HG02870 (cell line): ENCODE measurements at regions not wholly inside any gene's neighbourhood (a gene's known extent, or its start where the extent isn't known, plus 50 kb on each side); places are given as distances from the start of the nearest gene placed in this dataset.

ENCODE experiments used
- ATAC-seq: cut with Tn5 transposase; IDR thresholded peaks from one replicate; pipeline ENCODE4 v1.9.1; 2021; ENCODE audit warnings: mild to moderate bottlenecking, moderate library complexity; ENCODE audit not compliant: unreplicated experiment

DNA sequence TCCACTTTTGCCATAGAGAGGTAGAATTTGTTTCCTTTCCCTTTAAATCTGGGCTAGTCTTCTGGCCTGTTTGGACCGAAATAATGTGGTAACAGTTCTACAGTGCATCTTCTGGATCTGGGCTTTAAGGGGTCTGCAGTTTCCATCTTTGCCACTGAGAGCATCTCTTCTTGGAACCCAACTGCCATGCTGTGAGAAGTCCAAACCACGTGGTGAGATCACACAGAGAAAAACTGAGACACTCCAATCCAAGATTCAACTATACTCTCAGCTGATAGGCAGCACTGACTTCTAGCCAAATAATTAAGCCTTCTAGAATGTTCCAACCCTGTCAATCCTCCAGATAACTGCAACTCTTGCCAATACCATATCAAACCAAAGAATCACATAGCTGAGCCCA, 261.1 kb downstream of the INSIG2 start:
- no peak for ATAC-seq

DNA sequence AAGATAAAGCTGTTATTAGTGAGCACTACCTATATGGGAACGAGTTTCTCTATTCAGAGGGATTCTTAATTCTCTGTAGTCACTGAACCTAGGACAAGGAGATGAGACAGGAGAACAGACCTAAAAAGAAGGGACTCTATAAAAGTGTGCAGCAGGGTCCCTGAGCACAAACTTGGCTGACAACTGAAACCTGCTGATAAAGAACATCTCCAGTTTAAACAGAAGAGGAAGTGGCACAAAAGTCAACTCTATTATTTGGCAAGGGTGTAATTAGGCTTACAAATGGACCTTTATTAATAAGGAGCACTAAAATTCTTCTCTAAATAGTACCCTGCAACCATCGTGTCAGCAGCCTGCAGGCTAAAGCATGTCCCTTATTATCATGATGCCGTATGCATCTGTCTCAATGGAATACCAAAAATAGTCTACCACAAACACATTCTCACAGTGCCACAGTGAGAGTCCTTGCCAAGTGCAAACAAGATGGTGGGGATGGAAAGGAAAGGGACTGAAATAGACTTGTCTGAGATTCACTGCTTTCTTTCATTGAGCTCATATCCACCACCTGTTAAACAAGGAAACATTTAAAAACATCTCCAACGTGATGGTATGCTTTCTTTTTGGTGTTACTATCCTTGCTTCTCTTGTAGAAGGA, 260.2 kb downstream of the INSIG2 start:
- no peak for ATAC-seq

DNA sequence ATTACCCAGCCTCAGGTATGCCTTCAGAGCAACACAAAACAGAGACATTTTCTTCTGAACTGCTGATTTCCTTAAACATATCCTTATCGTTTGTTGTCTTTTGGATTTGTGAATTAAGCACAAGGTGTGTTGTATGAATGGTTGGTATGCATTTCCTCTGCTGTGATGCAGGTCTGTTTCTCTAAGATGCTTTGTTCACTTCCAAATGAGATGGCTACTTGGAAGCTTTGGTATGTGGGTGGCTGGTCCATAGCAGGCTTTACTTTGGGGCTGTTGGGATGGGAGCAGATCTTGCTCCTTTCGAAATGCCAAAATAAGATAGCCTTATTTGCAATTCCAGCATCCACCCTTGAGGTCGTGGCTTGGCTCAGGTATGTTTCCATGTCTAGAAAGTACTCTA, 257.2 kb downstream of the INSIG2 start:
- ATAC-seq: no peak

DNA sequence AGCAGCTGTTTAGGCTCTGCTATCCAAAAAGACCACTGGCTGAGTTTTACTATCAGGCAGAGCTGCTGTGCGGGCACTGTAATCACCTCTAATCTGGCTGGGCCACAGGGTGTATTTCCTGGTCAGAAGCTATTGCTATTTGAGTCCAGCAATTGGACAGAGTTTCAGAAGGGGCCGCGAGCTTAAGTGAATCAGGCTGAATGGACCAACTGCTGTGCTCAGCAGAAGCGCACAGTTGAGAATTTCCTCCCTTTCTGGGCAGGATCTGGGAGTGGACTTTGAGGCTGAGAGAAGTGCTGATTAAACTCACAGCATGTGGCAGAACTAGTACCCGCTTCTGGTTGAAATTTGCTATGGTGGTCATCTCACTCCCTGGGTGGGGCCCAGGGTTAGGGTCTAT, 251.8 kb downstream of the INSIG2 start:
- ATAC-seq: no peak

DNA sequence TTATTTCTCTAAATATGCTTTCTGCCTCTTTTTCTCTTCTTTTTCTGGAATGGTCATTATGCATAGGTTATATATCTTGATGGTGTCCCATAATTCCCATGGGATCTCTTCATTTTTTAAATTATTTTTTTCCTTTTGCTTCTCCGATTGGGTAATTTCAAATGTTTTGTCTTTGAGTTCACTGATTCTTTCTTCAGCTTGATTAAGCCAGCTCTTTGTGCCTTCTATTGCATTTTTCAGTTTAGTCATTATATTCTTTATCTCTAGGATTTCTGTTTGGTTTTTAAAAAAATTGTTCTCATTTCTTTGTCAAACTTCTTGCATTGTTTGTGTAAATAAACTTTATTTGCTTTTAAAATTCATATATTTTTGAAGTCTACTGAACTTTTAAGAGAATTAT, 251.1 kb downstream of the INSIG2 start:
- ATAC-seq: no peak

DNA sequence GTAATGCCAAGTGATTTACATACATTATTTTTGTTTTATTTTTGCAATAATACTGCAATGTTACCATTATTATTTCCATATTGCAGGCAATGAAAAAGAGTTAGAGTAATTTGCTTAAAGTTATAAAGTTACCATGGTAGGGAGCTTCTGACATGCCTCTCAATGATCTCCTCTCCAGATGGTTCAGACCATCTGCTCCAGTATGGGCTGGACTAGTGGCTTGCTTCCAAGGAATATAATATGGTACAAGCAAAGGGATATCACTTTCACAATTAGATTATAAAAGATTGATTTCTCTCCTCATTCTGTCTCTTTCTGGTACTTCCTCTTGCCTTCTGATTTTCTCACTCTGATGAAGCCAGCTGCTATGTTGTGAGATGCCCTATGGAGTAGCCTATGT, 245.4 kb downstream of the INSIG2 start:
- ATAC-seq: no peak

DNA sequence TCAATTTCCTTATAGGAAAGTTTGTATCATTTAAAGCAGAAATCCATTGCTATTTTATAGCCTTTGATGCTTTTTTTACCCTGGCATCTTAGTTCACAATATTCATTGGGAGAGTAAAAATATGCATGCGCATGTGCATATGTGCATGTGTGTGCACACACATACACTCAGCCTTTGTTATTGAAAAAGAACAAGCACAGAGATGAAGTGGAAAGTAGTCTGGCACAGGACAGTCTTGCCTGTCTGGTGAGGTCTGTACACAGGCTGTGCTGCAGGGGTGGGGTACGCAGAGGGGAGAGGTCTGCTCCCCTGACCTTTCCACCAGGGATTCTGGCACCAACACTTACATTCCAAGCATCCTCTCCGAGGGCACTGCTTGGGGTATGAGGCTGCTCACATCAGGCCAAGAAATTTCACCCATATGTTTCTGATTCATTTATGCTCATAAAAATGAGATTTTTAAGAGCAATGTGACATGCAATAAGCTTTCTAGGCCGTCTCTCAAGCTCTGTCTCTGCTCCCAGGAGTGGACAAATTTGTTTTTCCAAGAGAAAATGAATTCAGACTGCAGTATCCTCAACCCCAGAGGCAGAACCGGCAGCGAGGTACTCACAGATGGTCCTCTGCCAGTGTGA, 237.2 kb downstream of the INSIG2 start:
- ATAC-seq: no peak

DNA sequence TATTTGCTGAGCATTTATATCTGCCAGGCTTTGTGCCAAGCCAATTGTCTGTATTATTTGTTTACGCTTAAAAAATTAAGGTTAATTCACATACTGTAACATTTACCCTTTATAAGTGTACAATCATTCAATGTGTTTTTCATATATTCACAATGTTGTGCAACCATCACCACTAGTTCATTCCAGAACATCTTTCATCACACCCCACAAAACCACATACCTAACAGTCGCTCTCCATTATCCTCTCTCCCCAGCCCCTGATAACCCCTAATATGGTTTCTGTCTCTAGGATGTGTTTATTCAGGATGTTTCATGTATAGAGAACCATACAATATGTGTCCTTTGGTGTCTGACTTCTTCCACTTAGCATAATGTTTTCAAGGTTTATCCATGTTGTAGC, 234.1 kb downstream of the INSIG2 start:
- no peak for ATAC-seq

DNA sequence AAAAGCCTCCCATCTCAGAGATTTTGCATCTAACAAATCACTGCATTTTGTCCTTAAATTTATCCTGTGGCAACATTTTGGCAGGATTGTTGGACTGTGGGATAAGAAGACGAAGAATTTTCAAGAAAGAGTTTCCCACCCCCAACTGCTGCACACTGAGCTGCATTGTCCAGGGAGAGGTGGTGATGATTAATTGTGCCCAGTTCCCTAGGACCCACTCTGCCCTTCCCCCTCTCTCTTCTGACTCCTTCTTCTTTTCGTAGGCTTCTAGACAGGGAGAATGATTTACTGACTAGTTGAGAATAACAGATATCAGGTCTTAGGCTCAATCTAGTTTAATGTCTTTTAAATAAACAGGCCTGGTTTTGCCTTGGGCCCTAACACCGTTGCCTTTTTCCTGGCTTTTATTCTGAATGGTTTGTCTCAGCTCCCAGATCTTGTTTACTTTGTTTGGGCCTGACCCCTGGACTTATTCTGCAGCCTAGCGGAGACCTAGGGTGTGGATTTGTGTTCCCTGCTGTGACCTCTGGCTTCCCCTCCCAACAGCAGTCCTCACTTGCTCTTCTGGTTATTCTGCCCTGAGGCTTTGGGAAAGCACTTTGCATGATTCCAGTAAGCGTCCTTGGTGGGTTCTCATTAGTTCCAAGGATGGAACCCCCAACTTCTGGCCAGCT, 233.3 kb downstream of the INSIG2 start:
- ATAC-seq: no peak

DNA sequence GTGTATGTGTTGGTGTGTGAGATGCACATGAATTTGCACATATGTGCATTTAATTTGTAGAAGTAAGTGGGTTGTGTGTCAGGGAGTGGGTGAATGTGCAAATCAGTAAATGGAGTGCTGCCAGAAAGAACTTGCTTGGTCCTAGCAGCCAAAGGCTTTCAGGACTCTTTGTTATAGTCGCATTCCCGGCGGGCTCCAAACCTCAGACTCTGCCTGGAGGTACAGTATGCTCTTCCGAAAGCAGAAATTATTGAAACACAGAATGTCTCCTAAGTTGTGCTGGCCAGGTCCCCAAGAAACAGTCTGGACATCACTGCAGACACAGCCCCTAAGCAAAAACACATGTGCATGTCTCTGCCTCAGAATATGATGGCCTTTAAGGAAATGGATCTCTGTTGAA, 232.4 kb downstream of the INSIG2 start:
- no peak for ATAC-seq

DNA sequence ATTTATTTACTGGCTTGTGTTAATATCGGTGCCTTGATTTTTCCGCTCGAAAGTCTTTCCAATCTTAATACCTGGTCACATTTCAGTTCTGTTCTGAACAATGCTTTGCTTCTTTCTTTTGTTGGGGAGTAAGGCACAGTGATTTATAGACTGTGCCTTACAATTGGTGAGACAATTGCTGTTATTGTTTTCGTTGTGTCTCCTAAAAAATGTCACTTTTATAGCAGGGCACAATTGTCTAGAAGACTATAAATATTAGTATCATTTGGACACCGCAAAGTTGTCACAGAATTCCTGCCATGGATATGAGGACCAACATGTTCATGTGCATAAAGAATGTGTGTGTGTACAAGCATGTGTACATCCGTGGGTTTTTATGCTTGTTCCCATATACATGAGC, 231.9 kb downstream of the INSIG2 start:
- no peak for ATAC-seq

DNA sequence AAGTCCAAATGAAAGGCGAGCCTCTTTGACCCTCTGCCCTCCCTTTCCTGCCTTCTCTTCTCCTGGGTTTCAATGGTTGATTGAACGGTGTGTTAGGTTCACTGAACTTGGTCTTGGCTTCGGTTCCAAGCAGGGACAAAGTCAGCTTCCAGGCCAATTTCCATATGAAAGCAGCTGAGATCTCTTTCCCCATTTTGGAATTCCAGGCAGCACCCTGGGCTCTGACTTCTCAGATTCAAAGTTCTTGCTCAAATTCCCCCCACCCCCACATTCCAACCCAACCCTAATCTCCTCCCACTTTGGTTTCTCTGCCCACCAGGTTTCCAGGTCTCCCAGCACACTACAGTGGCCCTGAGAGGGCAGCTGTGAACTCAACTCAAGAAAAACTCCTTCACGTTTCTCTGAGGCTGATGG, 231.0 kb downstream of the INSIG2 start:
- ATAC-seq: no peak

DNA sequence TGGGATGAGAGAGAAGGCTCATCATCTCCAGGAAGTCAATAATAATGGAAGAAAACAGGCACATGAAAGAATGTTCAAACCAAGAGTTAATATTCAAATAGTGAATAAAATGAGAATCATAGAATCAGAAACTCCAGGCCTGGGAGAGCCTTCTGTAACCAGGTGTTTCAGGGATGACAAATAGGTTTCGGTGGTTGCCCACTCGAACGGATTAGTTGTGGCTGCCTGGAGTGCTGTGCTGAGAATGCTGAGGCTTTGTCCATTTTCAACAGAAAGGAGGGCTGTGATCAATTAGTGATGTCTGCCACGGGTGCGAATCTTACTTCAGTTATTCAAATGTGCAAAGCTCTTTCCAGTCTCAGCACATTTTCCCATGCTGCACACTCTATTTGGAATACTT, 227.3 kb downstream of the INSIG2 start:
- no peak for ATAC-seq

DNA sequence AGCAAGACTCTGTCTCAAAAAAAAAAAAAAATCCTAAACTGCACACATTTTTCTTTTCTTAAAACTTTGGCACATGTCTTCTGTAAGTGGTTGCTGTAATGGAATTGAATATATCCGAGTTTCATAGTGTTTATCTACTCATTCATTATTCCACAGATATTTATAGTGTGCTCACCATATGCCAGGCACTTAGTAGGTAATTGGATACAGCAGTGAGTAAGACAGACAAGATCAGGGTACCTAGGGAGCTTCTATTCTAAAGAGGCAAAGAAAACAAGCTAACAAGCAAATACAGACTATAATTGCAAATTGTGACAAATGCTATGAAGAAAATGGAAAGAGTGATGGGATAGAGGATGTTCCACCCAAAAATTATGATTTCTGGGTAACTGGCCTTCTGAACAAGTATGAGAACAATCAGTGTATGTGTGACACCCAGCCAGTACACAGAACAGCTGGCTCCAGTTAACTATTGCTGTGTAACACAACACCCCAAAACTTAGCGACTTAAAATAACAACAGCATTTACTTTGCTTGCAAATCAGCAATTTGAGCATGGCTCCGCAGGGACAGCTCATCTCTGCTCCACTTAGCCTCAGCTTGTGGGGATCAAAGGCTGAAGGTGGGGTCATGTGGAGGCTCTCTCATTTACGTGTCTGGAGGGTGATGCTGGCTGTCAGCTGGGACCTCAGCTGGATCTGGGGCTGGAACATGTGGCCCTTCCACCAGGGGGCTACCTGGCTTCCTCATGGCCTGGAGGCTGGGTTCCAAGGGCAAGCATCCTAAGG, 224.9 kb downstream of the INSIG2 start:
- no peak for ATAC-seq

DNA sequence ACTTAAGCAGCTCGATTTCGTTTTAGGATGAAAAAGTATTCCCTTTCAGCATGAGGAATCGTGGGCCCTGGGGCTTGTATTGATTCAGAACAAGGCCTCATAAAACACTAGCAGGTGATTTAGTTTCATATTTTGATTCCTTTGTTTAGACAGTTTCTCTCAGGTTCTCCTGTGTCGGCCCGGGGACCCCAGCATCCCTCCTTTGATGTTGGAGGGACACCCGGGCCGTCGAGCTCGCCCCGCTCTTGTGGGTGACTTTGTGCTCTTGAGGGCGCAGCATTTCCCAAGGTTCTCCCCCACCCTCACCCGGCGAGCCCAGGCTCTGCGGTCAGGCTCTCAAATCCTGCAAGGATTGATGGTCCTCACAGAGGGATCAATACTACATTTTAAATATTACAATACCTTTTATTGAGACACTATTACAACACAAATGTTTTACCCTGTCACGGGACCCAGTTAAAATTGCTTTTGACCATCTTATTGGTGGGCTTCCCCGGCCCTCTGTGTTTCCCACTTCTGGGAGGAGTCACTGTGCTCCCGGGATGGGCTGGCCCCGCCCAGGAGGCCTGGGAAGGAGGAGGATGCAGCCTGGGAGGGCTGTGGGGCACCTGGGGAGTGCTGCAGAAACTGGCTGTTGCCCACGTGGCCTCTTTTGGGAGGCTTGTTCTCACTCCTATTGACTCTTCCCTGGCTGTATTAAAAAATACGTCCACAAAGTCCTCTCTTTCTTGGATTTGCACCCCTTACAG, 222.6 kb downstream of the INSIG2 start:
- ATAC-seq: no peak

DNA sequence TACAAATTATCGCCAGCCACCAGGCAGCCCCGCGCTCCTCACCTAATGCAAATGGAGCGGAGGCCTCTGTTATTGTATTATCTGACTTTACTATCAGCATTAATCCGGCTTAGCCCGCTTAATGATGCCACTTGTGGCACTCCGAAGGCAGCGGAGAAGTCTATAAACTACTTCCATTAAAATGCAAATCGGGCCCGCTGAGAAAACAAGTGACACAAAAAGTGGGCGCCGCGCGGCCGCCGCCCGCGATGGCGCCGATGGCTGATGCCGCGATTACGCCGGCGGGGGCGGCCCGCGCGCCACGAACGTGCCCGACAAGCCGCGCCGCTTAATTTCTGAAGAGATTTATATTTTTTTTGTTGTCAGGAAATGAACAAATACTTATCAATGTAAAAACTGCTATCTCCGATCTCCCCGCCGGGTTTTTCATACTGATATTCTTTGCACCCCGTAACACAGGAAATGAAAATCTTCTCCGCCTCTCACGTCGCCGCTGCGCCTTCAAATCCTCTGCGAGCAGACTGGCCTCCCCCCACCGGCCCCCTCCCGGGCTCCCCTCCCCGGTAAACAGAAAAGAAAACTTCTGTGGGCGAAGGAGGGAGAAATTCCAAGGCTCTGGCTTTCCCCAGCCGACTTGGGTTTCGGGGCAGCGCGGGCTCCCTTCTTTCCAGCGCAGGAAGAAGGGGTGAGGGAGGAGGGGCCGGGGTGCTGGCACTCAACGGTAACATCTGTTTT, 221.8 kb downstream of the INSIG2 start:
- peak; percentile 65 for ATAC-seq

DNA sequence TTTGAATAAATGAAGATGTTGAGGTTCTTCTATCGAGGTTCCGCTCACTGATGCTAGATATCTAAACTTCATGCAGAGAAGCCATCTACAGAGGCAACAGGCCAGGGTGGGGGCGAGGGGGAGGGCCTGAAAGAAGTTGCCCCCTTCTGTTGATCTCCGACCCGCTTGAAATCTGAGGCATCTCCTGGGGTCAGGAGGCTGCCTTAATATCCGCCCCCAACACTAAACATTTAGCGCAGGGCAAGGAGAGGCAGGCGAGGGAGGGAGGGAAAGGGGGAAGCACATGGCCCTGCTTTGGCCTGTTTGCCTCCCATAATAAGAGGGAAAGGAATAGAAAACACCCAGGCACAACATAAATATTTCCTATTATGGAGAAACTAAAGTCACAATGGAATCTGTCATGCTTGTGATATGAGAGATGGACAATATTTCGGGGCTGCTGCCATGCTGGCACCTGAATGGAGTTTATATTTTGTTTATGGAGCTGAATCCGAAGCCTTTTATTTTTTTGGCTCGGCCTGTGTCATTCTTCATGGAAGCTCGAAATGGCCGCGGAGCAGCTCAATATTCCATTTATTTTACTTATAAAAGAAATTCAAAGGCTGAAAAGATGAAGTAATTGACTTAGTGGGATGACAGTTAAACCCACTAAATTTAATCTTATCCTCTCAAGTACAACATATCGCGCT, 221.1 kb downstream of the INSIG2 start:
- ATAC-seq: no peak

DNA sequence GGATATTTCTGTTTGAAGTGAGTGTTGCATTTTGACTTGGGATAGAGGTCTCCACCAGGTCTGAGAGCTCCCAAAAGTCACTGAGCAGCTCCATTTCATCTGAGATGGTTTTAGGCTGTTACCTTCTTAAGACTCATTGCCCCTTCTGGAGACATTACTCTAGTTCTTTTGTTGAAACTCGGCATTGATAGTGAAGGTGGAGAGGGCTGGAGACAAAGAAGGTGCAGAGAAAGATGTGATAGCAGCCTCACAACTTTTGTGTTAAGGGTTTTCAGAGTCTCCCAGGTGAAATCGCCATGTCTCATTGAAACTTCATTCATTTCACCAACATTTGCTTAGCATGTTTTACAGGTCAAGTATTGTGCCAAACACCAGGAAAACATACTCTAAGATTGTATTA, 219.6 kb downstream of the INSIG2 start:
- no peak for ATAC-seq

DNA sequence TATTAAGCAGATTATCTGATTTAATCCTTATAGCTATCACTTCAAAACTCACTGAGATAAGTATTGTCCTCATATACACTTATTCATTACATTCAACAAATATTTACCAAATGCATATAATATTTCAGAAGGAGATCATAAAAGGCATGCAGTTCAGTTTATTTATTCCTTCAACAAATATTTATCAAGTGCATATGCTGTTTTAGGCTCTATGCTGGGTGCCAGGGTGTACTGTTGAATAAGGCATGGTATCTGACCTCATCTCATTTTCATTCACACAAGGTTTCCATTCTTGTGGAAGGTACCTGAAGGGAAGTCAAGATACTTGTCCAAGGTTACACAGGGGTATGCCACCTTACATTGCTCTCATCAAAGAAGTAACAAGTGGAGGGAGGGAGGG, 213.0 kb downstream of the INSIG2 start:
- no peak for ATAC-seq

DNA sequence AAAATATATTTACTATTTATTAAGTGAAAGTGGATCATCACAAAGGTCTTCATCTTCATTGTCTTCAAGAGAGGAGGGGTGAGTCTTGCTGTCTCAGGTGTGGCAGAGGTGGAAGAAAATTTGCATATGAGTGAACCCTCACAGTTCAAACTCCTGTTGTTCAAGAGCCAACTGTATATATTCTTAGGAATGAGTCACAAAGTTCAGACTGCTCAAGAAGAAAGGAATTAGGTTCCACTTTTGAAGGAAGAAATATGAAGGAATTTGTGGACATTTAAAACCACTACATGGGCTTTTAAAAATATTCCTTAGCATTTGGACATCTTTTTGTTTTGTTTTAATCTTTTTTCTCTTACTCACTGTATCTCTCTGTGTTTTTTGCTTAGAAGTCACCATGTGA, 212.6 kb downstream of the INSIG2 start:
- no peak for ATAC-seq
